ENCODE measurements at regions not wholly inside any gene's neighbourhood (a gene's known extent, or its start where the extent isn't known, plus 50 kb on each side); places are given as distances from the start of the nearest gene placed in this dataset.

- H3K4me3 ChIP-seq: no peak overlapping the region
- no peak overlapping the region for H3K27ac ChIP-seq
- no peaks in the 10 kb centered on the region for H3K36me3 ChIP-seq (replicated peaks in 1 of 2)
- TF ChIP-seq CTCF (IDR thresholded peaks at IDR 0.05): no peak
- no peak for TF ChIP-seq POLR2A (IDR thresholded peaks at IDR 0.05)
- no peak for DNase-seq
- intact Hi-C loops (cut with DNase I): no loop called here
- no peaks in the 10 kb centered on the region for H3K4me1 ChIP-seq (replicated peaks in 1 of 2)
- no peaks in the 10 kb centered on the region for H3K27me3 ChIP-seq
- no peaks in the 10 kb centered on the region for H3K9me3 ChIP-seq (replicated peaks in 1 of 3)
These were observed 661.7 kb downstream of the KCTD16 start for GRCh38 chr5:144832416-144832815.

- no peak for TF ChIP-seq POLR2A (IDR thresholded peaks at IDR 0.05)
- TF ChIP-seq CTCF (IDR thresholded peaks at IDR 0.05): no peak
- intact Hi-C loops (cut with DNase I): no loop called here
- H3K36me3 ChIP-seq (replicated peaks in 1 of 2): no peaks in the 10 kb centered on the region
- no peaks in the 10 kb centered on the region for H3K27me3 ChIP-seq
- DNase-seq: no peak
- H3K9me3 ChIP-seq (replicated peaks in 1 of 3): no peaks in the 10 kb centered on the region
- no peaks in the 10 kb centered on the region for H3K4me1 ChIP-seq (replicated peaks in 1 of 2)
- WGBS, 4 donors: 66 to 89% (median 81%) methylated on average over 1 of the region's 1 CpG
- H3K4me3 ChIP-seq: no peak overlapping the region
- no peak overlapping the region for H3K27ac ChIP-seq
These were observed 661.0 kb downstream of the KCTD16 start for GRCh38 chr5:144831650-144832049.

- intact Hi-C loops (cut with DNase I): no loop called here
- TF ChIP-seq CTCF (IDR thresholded peaks at IDR 0.05) (no peak), POLR2A (IDR thresholded peaks at IDR 0.05) (no peak)
- Histone ChIP-seq H3K27me3 (no peaks in the 10 kb centered on the region), H3K4me3 (no peak overlapping the region), H3K4me1 (replicated peaks in 1 of 2) (no peaks in the 10 kb centered on the region), H3K27ac (no peak overlapping the region), H3K36me3 (replicated peaks in 1 of 2) (no peaks in the 10 kb centered on the region), H3K9me3 (replicated peaks in 1 of 3) (no peaks in the 10 kb centered on the region)
- no peak for DNase-seq
- WGBS, 4 donors: 21 to 26% (median 25%) methylated on average over 2 of the region's 2 CpGs
These were observed 651.8 kb downstream of the KCTD16 start for GRCh38 chr5:144822503-144822902.

GRCh38 chr5:144820278-144820677, 649.6 kb downstream of the KCTD16 start:
- TF ChIP-seq POLR2A (IDR thresholded peaks at IDR 0.05): no peak
- no peak for TF ChIP-seq CTCF (IDR thresholded peaks at IDR 0.05)
- Histone ChIP-seq H3K27ac (no peak overlapping the region), H3K36me3 (replicated peaks in 1 of 2) (no peaks in the 10 kb centered on the region), H3K4me1 (replicated peaks in 1 of 2) (no peaks in the 10 kb centered on the region), H3K4me3 (no peak overlapping the region), H3K27me3 (no peaks in the 10 kb centered on the region), H3K9me3 (replicated peaks in 1 of 3) (no peaks in the 10 kb centered on the region)
- intact Hi-C loops (cut with DNase I): no loop called here
- DNase-seq: no peak
